Keratinocyte (primary cell): ENCODE measurements at regions not wholly inside any gene's neighbourhood (a gene's known extent, or its start where the extent isn't known, plus 50 kb on each side); places are given as distances from the start of the nearest gene placed in this dataset.

Experiments used
- EZH2 ChIP-seq: IDR thresholded peaks from one replicate; pipeline ENCODE4 v1.6.1; 2012; ENCODE audit warnings: inconsistent platforms, mild to moderate bottlenecking, low read length, moderate library complexity
- TF ChIP-seq, protein P1 (sequence below), 3 experiments: IDR thresholded peaks in 1 of 3; conservative IDR thresholded peaks in 1 of 3; optimal IDR thresholded peaks in 1 of 3; 2 replicates in 2 of 3; 3 replicates in 1 of 3; pipeline versions ENCODE3 to v1.5.1; 2011; ENCODE audit warnings: low read length in 3 of 3, mild to moderate bottlenecking in 3 of 3, moderate library complexity in 2 of 3, control low read depth in 1 of 3, inconsistent platforms in 1 of 3; ENCODE audit not compliant: insufficient read depth in 2 of 3; ENCODE audit errors: extremely low read depth in 1 of 3

DNA sequence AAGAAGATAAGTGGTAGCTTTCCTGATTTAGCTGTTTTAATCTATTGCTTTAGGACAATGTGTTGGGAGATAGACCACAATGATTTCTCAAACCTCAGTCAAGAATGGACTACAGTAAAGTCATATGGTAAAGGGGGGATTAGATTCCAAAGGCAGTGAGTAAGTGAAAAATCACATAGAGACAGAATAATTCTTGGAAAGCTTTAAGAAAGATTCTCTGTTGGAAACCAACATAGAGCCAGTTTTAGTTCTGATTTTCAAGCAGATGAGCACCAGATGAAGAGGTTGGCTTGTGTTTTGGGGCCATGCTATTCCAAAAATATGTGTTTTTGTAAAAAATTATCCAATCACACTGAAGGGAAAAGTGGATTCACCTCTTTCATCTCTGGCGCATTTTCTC is 256.8 kb upstream of the RPS23 start:
- TF ChIP-seq, protein P1, sequence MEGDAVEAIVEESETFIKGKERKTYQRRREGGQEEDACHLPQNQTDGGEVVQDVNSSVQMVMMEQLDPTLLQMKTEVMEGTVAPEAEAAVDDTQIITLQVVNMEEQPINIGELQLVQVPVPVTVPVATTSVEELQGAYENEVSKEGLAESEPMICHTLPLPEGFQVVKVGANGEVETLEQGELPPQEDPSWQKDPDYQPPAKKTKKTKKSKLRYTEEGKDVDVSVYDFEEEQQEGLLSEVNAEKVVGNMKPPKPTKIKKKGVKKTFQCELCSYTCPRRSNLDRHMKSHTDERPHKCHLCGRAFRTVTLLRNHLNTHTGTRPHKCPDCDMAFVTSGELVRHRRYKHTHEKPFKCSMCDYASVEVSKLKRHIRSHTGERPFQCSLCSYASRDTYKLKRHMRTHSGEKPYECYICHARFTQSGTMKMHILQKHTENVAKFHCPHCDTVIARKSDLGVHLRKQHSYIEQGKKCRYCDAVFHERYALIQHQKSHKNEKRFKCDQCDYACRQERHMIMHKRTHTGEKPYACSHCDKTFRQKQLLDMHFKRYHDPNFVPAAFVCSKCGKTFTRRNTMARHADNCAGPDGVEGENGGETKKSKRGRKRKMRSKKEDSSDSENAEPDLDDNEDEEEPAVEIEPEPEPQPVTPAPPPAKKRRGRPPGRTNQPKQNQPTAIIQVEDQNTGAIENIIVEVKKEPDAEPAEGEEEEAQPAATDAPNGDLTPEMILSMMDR (optimal IDR thresholded peaks at IDR 0.05 in 1 of 3, IDR thresholded peaks at IDR 0.05 in 1 of 3, conservative IDR thresholded peaks at IDR 0.05 in 1 of 3; ENCODE audit: extremely low read depth in 1 of 3, insufficient read depth in 2 of 3, low read length in 3 of 3): no peak
- no peak for TF ChIP-seq EZH2
